KMS-11 (cell line): ENCODE measurements at regions not wholly inside any gene's neighbourhood (a gene's known extent, or its start where the extent isn't known, plus 50 kb on each side); places are given as distances from the start of the nearest gene placed in this dataset.

Experiments
- H2AFZ ChIP-seq: fragments of 200-600 bp; sonication (generic); 2 replicates; pipeline ENCODE4 v1.6.1; 2016; ENCODE audit warnings: antibody characterized with exemption, mixed run types, low read depth
- H3K27ac ChIP-seq: fragments of 200-600 bp; sonication (generic); 2 replicates; pipeline ENCODE4 v1.6.1; 2016; ENCODE audit warnings: mild to moderate bottlenecking, mixed run types
- H3K27me3 ChIP-seq: fragments of 200-600 bp; sonication (generic); 2 replicates; pipeline ENCODE4 v1.6.1; 2017; ENCODE audit warnings: mild to moderate bottlenecking, low read depth, mixed run types, moderate library complexity; ENCODE audit not compliant: insufficient read depth
- H3K36me3 ChIP-seq: fragments of 200-600 bp; sonication (generic); 2 replicates; pipeline ENCODE4 v1.6.1; 2017; ENCODE audit warnings: mild to moderate bottlenecking, mixed run types; ENCODE audit not compliant: insufficient read depth
- H3K4me1 ChIP-seq: fragments of 200-600 bp; sonication (generic); 2 replicates; pipeline ENCODE4 v1.6.1; 2016; ENCODE audit warnings: mild to moderate bottlenecking, low read depth, mixed run types; ENCODE audit not compliant: poor library complexity, severe bottlenecking
- H3K4me2 ChIP-seq: fragments of 200-600 bp; sonication (generic); 2 replicates; pipeline ENCODE4 v1.7.0; 2016; ENCODE audit warnings: mild to moderate bottlenecking, mixed run types
- H3K4me3 ChIP-seq: fragments of 200-600 bp; sonication (generic); IDR thresholded peaks from 2 replicates; pipeline ENCODE4 v1.6.1; 2017; ENCODE audit warnings: low read depth, low read length, mixed read lengths; ENCODE audit not compliant: insufficient read depth
- H3K79me2 ChIP-seq: fragments of 200-600 bp; sonication (generic); 2 replicates; pipeline ENCODE4 v1.6.1; 2016; ENCODE audit warnings: low read depth, mixed run types; ENCODE audit not compliant: insufficient read depth
- H3K9ac ChIP-seq: fragments of 200-600 bp; sonication (generic); 2 replicates; pipeline ENCODE4 v1.6.1; 2016; ENCODE audit warnings: mild to moderate bottlenecking, mixed run types
- H4K20me1 ChIP-seq: fragments of 200-600 bp; sonication (generic); 2 replicates; pipeline ENCODE4 v1.6.1; 2016; ENCODE audit warnings: mild to moderate bottlenecking, mixed run types; ENCODE audit not compliant: insufficient read depth
- CTCF ChIP-seq: fragments of 200-600 bp; sonication (generic); conservative IDR thresholded peaks from 2 replicates; pipeline ENCODE4 v1.6.1; 2017; ENCODE audit warnings: low read depth, mild to moderate bottlenecking, antibody characterized with exemption, low read length, moderate library complexity, mixed read lengths

- Histone ChIP-seq H3K9ac (no peak overlapping the region), H3K27me3 (no peaks in the 10 kb centered on the region), H3K79me2 (no peaks in the 10 kb centered on the region), H3K27ac (no peak overlapping the region), H3K4me2 (no peak overlapping the region), H3K36me3 (no peaks in the 10 kb centered on the region), H4K20me1 (no peaks in the 10 kb centered on the region), H3K4me3 (no peak overlapping the region), H3K4me1 (no peaks in the 10 kb centered on the region), H2AFZ (no peak overlapping the region)
- no peak for TF ChIP-seq CTCF
These were observed 279.9 kb upstream of the DYNLRB2 start for GRCh38 chr16:80260906-80261311.

- H2AFZ ChIP-seq = no peak overlapping the region
- H3K9ac ChIP-seq = no peak overlapping the region
- H3K79me2 ChIP-seq = no peaks in the 10 kb centered on the region
- no peaks in the 10 kb centered on the region for H3K36me3 ChIP-seq
- no peaks in the 10 kb centered on the region for H3K27me3 ChIP-seq
- no peaks in the 10 kb centered on the region for H4K20me1 ChIP-seq
- no peak for TF ChIP-seq CTCF
- no peak overlapping the region for H3K4me3 ChIP-seq
- H3K4me2 ChIP-seq = no peak overlapping the region
- H3K27ac ChIP-seq = no peak overlapping the region
- no peaks in the 10 kb centered on the region for H3K4me1 ChIP-seq
These were observed 281.4 kb upstream of the DYNLRB2 start for GRCh38 chr16:80259290-80259805.

GRCh38 chr16:80258407-80258806 lies 282.4 kb upstream of the DYNLRB2 start:
- Histone ChIP-seq H3K27ac (no peak overlapping the region), H3K4me3 (no peak overlapping the region), H3K9ac (no peak overlapping the region), H2AFZ (no peak overlapping the region), H3K27me3 (no peaks in the 10 kb centered on the region), H3K79me2 (no peaks in the 10 kb centered on the region), H4K20me1 (no peaks in the 10 kb centered on the region), H3K4me1 (no peaks in the 10 kb centered on the region), H3K4me2 (no peak overlapping the region), H3K36me3 (no peaks in the 10 kb centered on the region)
- TF ChIP-seq CTCF = no peak

GRCh38 chr16:80254970-80255369 lies 285.8 kb upstream of the DYNLRB2 start:
- H3K9ac ChIP-seq = no peak overlapping the region

More at GRCh38 chr16:80254970-80255369, 285.8 kb upstream of the DYNLRB2 start:
- H4K20me1 ChIP-seq = no peaks in the 10 kb centered on the region
- H3K79me2 ChIP-seq = no peaks in the 10 kb centered on the region
- no peak overlapping the region for H3K4me3 ChIP-seq
- TF ChIP-seq CTCF = no peak
- H2AFZ ChIP-seq = no peak overlapping the region
- no peaks in the 10 kb centered on the region for H3K36me3 ChIP-seq
- no peak overlapping the region for H3K27ac ChIP-seq
- no peak overlapping the region for H3K4me2 ChIP-seq
- no peaks in the 10 kb centered on the region for H3K4me1 ChIP-seq
- H3K27me3 ChIP-seq = no peaks in the 10 kb centered on the region
